Endothelial cell (in vitro differentiated cells): ENCODE measurements at regions not wholly inside any gene's neighbourhood (a gene's known extent, or its start where the extent isn't known, plus 50 kb on each side); places are given as distances from the start of the nearest gene placed in this dataset.

Source experiments
- DNase-seq: peaks from one replicate; pipeline ENCODE4 v3.0.0; 2021; ENCODE audit warnings: low spot score
- H3K27ac Mint-ChIP-seq: one replicate; pipeline ENCODE4 v1.8.0; 2021; ENCODE audit warnings: mixed read lengths, inconsistent platforms; ENCODE audit not compliant: unreplicated experiment
- H3K27me3 Mint-ChIP-seq: one replicate; pipeline ENCODE4 v1.8.0; 2021; ENCODE audit warnings: mild to moderate bottlenecking, moderate library complexity, mixed read lengths, inconsistent platforms; ENCODE audit not compliant: unreplicated experiment
- H3K36me3 Mint-ChIP-seq: one replicate; pipeline ENCODE4 v1.8.0; 2021; ENCODE audit warnings: mild to moderate bottlenecking, low read depth, mixed read lengths, inconsistent platforms; ENCODE audit not compliant: unreplicated experiment
- H3K4me1 Mint-ChIP-seq: one replicate; pipeline ENCODE4 v1.8.0; 2021; ENCODE audit warnings: mild to moderate bottlenecking, mixed read lengths, inconsistent platforms; ENCODE audit not compliant: unreplicated experiment
- H3K4me3 Mint-ChIP-seq: one replicate; pipeline ENCODE4 v1.8.0; 2021; ENCODE audit warnings: mild to moderate bottlenecking, mixed read lengths, inconsistent platforms; ENCODE audit not compliant: unreplicated experiment
- H3K9me3 Mint-ChIP-seq: one replicate; pipeline ENCODE4 v1.8.0; 2021; ENCODE audit warnings: mixed read lengths, inconsistent platforms; ENCODE audit not compliant: unreplicated experiment
- TF ChIP-seq, protein P1 (sequence below): fragments of 200-600 bp; sonication (generic); IDR thresholded peaks from one replicate; pipeline ENCODE4 v1.5.0; 2021; ENCODE audit warnings: antibody characterized with exemption; ENCODE audit not compliant: unreplicated experiment

DNA sequence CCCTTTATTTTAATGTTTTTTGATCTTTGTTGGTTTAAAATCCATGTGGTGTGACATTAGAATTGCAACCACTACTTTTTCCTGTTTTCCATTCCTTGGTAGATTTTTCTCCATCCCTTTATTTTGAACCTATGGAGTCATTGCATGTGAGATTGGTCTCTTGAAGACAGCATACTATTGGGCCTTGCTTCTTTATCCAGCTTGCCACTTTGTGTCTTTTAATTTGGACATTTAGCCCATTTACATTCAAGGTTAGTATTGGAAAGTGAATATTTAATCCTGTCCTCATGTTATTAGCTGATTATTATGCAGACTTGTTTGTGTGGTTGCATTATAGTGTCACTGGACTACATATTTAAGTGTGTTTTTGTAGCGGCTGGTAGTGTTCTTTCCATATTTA lies 782.9 kb downstream of the SLC4A3 start:
- TF ChIP-seq, protein P1, sequence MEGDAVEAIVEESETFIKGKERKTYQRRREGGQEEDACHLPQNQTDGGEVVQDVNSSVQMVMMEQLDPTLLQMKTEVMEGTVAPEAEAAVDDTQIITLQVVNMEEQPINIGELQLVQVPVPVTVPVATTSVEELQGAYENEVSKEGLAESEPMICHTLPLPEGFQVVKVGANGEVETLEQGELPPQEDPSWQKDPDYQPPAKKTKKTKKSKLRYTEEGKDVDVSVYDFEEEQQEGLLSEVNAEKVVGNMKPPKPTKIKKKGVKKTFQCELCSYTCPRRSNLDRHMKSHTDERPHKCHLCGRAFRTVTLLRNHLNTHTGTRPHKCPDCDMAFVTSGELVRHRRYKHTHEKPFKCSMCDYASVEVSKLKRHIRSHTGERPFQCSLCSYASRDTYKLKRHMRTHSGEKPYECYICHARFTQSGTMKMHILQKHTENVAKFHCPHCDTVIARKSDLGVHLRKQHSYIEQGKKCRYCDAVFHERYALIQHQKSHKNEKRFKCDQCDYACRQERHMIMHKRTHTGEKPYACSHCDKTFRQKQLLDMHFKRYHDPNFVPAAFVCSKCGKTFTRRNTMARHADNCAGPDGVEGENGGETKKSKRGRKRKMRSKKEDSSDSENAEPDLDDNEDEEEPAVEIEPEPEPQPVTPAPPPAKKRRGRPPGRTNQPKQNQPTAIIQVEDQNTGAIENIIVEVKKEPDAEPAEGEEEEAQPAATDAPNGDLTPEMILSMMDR: no peak
- Mint-ChIP-seq H3K27me3 (peaks cover 2% of the 10 kb centered on the region), H3K4me3 (no peak overlapping the region), H3K27ac (no peak overlapping the region), H3K36me3 (no peaks in the 10 kb centered on the region), H3K4me1 (no peaks in the 10 kb centered on the region), H3K9me3 (no peaks in the 10 kb centered on the region)
- no peak for DNase-seq

GRCh38 chr2:220417503-220417902 lies 790.1 kb downstream of the SLC4A3 start:
- H3K36me3 Mint-ChIP-seq: no peaks in the 10 kb centered on the region
- H3K27me3 Mint-ChIP-seq: peaks cover 2% of the 10 kb centered on the region
- no peak for DNase-seq
- no peak overlapping the region for H3K4me3 Mint-ChIP-seq
- H3K9me3 Mint-ChIP-seq: no peaks in the 10 kb centered on the region
- TF ChIP-seq, protein P1: no peak
- no peaks in the 10 kb centered on the region for H3K4me1 Mint-ChIP-seq
- H3K27ac Mint-ChIP-seq: no peak overlapping the region

DNA sequence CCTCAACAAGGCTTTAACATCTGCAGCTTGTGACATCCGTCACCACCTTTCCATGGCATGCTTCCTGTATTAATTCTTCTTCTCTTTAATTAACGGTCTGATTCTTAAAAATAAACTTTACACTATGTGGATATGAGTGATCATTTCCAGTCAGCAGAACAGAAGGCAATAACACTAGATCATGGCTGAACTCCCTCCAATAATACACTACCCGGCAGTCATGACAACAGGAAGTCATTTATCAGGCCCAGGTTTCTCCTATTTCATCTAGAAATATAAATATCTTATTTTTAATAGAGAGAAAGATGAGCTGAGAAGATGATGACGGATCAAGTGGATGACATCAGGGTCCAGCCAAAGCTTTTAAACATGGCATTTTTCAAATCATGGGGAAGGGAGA lies 792.2 kb downstream of the SLC4A3 start:
- Mint-ChIP-seq H3K4me3 (no peak overlapping the region), H3K9me3 (no peaks in the 10 kb centered on the region), H3K27me3 (no peaks in the 10 kb centered on the region), H3K36me3 (no peaks in the 10 kb centered on the region), H3K4me1 (no peaks in the 10 kb centered on the region), H3K27ac (no peak overlapping the region)
- no peak for DNase-seq
- TF ChIP-seq, protein P1: no peak

DNA sequence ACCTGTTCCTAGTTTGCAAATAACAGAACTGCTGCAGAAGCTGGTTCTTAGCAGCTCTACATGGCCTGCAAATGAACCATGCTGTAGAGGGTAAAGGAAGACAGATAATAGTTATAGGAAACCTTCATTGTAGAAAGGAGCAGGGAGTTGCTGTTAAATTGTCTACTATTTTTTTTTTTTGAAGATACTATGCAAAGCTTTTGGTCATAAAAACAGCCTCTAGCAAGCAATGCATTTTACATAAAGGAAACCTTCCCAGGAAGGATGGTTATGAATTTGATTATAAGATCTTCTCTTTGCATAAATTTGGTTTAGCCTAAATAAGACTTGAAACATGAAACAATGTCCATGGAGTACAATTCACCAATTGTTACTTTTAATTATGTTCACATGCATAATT lies 793.4 kb downstream of the SLC4A3 start:
- Mint-ChIP-seq H3K27ac (no peak overlapping the region), H3K36me3 (no peaks in the 10 kb centered on the region), H3K4me1 (no peaks in the 10 kb centered on the region), H3K27me3 (no peaks in the 10 kb centered on the region), H3K9me3 (no peaks in the 10 kb centered on the region), H3K4me3 (no peak overlapping the region)
- DNase-seq: no peak
- TF ChIP-seq, protein P1: no peak

GRCh38 chr2:220422676-220423075 lies 795.2 kb downstream of the SLC4A3 start:
- H3K4me1 Mint-ChIP-seq: no peaks in the 10 kb centered on the region
- no peak overlapping the region for H3K27ac Mint-ChIP-seq
- no peak for DNase-seq
- no peak overlapping the region for H3K4me3 Mint-ChIP-seq
- H3K9me3 Mint-ChIP-seq: no peaks in the 10 kb centered on the region
- H3K36me3 Mint-ChIP-seq: no peaks in the 10 kb centered on the region
- H3K27me3 Mint-ChIP-seq: peaks cover 2% of the 10 kb centered on the region
- TF ChIP-seq, protein P1: no peak
